ENCODE measurements at regions not wholly inside any gene's neighbourhood (a gene's known extent, or its start where the extent isn't known, plus 50 kb on each side); places are given as distances from the start of the nearest gene placed in this dataset.
A peak's percentile ranks its signal among the peaks of the same experiment; 100 is the strongest.

DNA sequence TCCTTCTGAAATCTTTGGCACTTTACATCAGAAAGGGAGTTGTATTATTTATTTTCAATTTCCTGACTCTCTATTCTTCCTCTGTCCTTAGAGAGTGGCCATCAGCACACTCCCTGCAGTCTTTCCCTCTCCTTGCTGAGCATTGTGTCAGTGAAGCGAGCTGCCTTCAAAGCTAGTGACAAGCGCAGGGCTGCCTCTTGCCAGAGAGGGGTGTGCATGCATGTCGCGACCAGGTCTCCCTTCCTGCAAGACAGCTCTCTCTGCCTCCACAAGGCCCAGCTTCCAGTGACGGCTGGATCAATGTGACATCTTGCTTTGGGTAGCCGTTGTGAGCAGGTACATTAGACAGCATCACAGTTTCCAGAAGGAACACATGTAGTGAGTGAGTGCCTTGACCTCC lies 810.9 kb upstream of the TENM3 start:
- H3K36me3 ChIP-seq, result no peaks in the 10 kb centered on the region
- no peak overlapping the region for H3K4me3 ChIP-seq (replicated peaks in 1 of 3)
- peak in 1 of 2 donors; percentile 3 for DNase-seq
- peaks cover 0 to 6% of the 10 kb centered on the region in 2 donors for H3K4me1 ChIP-seq
- intact Hi-C loops (cut with DNase I), result no loop called here
- TF ChIP-seq, protein P1, sequence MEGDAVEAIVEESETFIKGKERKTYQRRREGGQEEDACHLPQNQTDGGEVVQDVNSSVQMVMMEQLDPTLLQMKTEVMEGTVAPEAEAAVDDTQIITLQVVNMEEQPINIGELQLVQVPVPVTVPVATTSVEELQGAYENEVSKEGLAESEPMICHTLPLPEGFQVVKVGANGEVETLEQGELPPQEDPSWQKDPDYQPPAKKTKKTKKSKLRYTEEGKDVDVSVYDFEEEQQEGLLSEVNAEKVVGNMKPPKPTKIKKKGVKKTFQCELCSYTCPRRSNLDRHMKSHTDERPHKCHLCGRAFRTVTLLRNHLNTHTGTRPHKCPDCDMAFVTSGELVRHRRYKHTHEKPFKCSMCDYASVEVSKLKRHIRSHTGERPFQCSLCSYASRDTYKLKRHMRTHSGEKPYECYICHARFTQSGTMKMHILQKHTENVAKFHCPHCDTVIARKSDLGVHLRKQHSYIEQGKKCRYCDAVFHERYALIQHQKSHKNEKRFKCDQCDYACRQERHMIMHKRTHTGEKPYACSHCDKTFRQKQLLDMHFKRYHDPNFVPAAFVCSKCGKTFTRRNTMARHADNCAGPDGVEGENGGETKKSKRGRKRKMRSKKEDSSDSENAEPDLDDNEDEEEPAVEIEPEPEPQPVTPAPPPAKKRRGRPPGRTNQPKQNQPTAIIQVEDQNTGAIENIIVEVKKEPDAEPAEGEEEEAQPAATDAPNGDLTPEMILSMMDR (IDR thresholded peaks at IDR 0.05), result no peak
- no peak for TF ChIP-seq POLR2A (IDR thresholded peaks at IDR 0.05)
- H3K27me3 ChIP-seq, result no peaks in the 10 kb centered on the region
- no peaks in the 10 kb centered on the region for H3K9me3 ChIP-seq
- 31 to 41% methylated on average over 6 of the region's 6 CpGs for WGBS, 2 donors
- no peak overlapping the region for H3K27ac ChIP-seq

DNA sequence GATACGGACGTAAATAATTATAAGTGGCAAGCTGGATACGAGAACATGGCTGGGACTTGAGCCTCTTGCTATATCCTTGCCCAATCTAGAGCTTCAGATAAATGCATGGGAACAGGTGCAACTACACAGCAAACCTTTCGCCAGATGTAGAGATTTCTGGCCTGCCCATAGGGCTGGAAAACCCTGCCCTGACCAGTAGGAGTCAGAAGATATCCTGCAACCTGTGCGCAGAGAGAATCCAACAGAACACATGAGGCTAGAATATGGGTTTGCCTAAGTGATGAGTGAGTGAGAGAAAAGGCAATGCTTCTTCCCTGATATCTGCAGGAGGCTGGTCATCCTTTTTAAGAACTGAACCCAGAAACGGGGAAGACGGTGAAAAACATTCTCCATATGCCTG lies 805.3 kb upstream of the TENM3 start:
- no peak overlapping the region for H3K4me3 ChIP-seq (replicated peaks in 1 of 3)
- H3K4me1 ChIP-seq, result no peaks in the 10 kb centered on the region
- H3K27me3 ChIP-seq, result no peaks in the 10 kb centered on the region
- H3K9me3 ChIP-seq, result no peaks in the 10 kb centered on the region
- intact Hi-C loops (cut with DNase I), result no loop called here
- 93 to 95% methylated on average over 7 of the region's 7 CpGs for WGBS, 2 donors
- H3K27ac ChIP-seq, result no peak overlapping the region
- no peaks in the 10 kb centered on the region for H3K36me3 ChIP-seq
- no peak for DNase-seq
- TF ChIP-seq, protein P1 (IDR thresholded peaks at IDR 0.05), result no peak
- no peak for TF ChIP-seq POLR2A (IDR thresholded peaks at IDR 0.05)

DNA sequence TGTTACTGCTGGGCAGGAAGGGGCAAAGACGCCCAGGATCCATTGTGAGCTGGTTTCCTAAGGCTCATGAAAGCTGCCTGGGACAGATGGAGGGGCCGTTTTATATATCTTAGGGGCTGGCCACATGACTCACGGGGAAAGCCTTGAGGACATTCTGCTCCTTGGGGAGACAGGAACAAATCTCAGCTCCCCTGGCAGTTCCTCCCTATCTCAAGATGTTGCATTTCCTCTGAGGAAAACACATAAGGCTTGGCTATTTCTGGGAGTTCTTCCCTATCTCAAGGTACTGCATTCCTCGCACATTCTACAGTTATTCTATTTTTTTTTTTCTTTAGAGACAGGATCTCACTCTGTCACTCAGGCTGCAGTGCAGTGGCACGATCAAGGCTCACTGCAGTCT lies 804.6 kb upstream of the TENM3 start:
- H3K9me3 ChIP-seq, result no peaks in the 10 kb centered on the region
- DNase-seq, result no peak
- WGBS, 2 donors, result 73 to 75% methylated on average over 4 to 5 of the region's 5 CpGs
- no peak overlapping the region for H3K4me3 ChIP-seq (replicated peaks in 1 of 3)
- H3K36me3 ChIP-seq, result no peaks in the 10 kb centered on the region
- H3K27me3 ChIP-seq, result no peaks in the 10 kb centered on the region
- no peak overlapping the region for H3K27ac ChIP-seq
- intact Hi-C loops (cut with DNase I), result no loop called here
- no peaks in the 10 kb centered on the region for H3K4me1 ChIP-seq
- TF ChIP-seq, protein P1 (IDR thresholded peaks at IDR 0.05), result no peak
- TF ChIP-seq POLR2A (IDR thresholded peaks at IDR 0.05), result no peak

DNA sequence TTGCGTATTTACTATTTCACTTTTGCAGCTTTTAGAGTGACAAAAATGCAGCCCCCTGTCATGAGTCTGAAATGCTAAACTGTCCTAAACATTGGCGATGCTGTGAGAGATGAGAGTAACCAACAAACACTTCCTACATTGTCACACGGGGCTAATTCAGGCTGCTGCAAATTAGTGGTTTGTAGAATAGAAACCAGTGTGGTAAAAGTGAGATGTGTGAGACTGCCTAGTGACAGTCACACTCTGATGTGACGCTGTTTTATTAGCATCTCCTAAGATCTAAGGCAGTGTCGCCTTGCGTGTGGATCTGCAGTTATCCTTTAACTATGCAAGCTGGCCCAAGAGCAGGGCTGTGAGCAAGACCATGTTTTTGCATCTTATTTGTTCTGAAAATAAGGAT lies 800.2 kb upstream of the TENM3 start:
- Histone ChIP-seq H3K4me3 (replicated peaks in 1 of 3) (no peak overlapping the region), H3K27me3 (no peaks in the 10 kb centered on the region), H3K36me3 (no peaks in the 10 kb centered on the region), H3K9me3 (no peaks in the 10 kb centered on the region), H3K27ac (no peak overlapping the region), H3K4me1 (no peaks in the 10 kb centered on the region)
- TF ChIP-seq, protein P1 (IDR thresholded peaks at IDR 0.05), result no peak
- no peak for TF ChIP-seq POLR2A (IDR thresholded peaks at IDR 0.05)
- 29 to 37% methylated on average over 6 of the region's 6 CpGs for WGBS, 2 donors
- intact Hi-C loops (cut with DNase I), result no loop called here
- DNase-seq, result no peak

DNA sequence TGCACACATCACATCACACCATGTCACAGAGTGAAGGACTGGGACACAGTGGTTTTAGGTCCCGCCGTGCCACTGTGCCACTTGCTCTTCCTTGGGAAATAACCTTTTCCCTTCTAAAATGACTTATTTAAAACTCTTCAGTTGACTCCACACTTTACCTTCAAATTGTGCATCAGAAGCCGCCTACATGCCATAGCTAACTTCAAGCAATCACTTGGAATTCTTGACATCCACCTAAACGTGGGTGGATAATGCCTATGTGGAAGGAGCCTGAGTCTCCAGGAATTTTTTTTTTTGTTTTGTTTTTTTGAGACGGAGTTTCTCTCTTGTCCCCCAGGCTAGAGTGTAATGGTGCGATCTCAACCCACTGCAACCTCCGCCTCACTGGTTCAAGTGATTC lies 777.4 kb upstream of the TENM3 start:
- intact Hi-C loops (cut with DNase I), result no loop called here
- Histone ChIP-seq H3K9me3 (no peaks in the 10 kb centered on the region), H3K4me3 (replicated peaks in 1 of 3) (no peak overlapping the region), H3K36me3 (no peaks in the 10 kb centered on the region), H3K4me1 (no peaks in the 10 kb centered on the region), H3K27ac (no peak overlapping the region), H3K27me3 (no peaks in the 10 kb centered on the region)
- 86 to 87% methylated on average over 7 of the region's 7 CpGs for WGBS, 2 donors
- no peak for DNase-seq
- no peak for TF ChIP-seq POLR2A (IDR thresholded peaks at IDR 0.05)
- TF ChIP-seq, protein P1 (IDR thresholded peaks at IDR 0.05), result no peak
